Kidney epithelial cell (primary cell): ENCODE measurements at regions not wholly inside any gene's neighbourhood (a gene's known extent, or its start where the extent isn't known, plus 50 kb on each side); places are given as distances from the start of the nearest gene placed in this dataset.
"Not testable (repeated sequence)": the region's sequence is repeated elsewhere in the genome, so short reads cannot be mapped to it uniquely, and the experiment has no call there.

Experiments used
- DNase-seq: peaks from one replicate; pipeline ENCODE4 v3.0.0-alpha.2; 2010; ENCODE audit warnings: low read depth
- H3K27me3 ChIP-seq: 2 replicates; pipeline ENCODE4 v1.6.0; 2011; ENCODE audit warnings: low read length; ENCODE audit not compliant: control insufficient read depth, insufficient read depth
- H3K36me3 ChIP-seq: 2 replicates; pipeline ENCODE4 v1.5.1; 2011; ENCODE audit warnings: low read length; ENCODE audit not compliant: control insufficient read depth, insufficient read depth
- H3K4me3 ChIP-seq: 2 replicates; pipeline ENCODE4 v1.5.1; 2011; ENCODE audit warnings: low read depth, mild to moderate bottlenecking, control low read depth, low read length
- CTCF ChIP-seq: IDR thresholded peaks from 2 replicates; pipeline ENCODE4 v1.5.1; 2011; ENCODE audit warnings: mild to moderate bottlenecking, moderate library complexity, low read length, control low read depth, inconsistent platforms; ENCODE audit not compliant: insufficient read depth, poor library complexity, severe bottlenecking

GRCh38 chr16:35214840-35215239, 1755.4 kb downstream of the TP53TG3F start:
- TF ChIP-seq CTCF = no peak
- no peak for DNase-seq
- Histone ChIP-seq H3K36me3 (no peaks in the 10 kb centered on the region), H3K27me3 (no peaks in the 10 kb centered on the region), H3K4me3 (no peak overlapping the region)

- Histone ChIP-seq H3K4me3 (no peak overlapping the region), H3K27me3 (no peaks in the 10 kb centered on the region), H3K36me3 (no peaks in the 10 kb centered on the region)
- TF ChIP-seq CTCF = no peak
- no peak for DNase-seq
Measured at GRCh38 chr16:35215287-35215686, 1755.9 kb downstream of the TP53TG3F start.

- H3K4me3 ChIP-seq, DNase-seq, H3K27me3 ChIP-seq, H3K36me3 ChIP-seq: not testable (repeated sequence)
Measured at GRCh38 chr16:35216261-35216660, 1756.8 kb downstream of the TP53TG3F start.

- no peak overlapping the region for H3K4me3 ChIP-seq
- no peak for TF ChIP-seq CTCF
- no peaks in the 10 kb centered on the region for H3K27me3 ChIP-seq
- no peak for DNase-seq
- no peaks in the 10 kb centered on the region for H3K36me3 ChIP-seq
Measured at GRCh38 chr16:35221482-35222185, 1762.2 kb downstream of the TP53TG3F start.

- Histone ChIP-seq H3K27me3 (no peaks in the 10 kb centered on the region), H3K4me3 (no peak overlapping the region), H3K36me3 (no peaks in the 10 kb centered on the region)
- DNase-seq = no peak
- TF ChIP-seq CTCF = no peak
Measured at GRCh38 chr16:35234679-35235078, 1775.3 kb downstream of the TP53TG3F start.

GRCh38 chr16:35239561-35239960, 1780.1 kb downstream of the TP53TG3F start:
- H3K36me3 ChIP-seq = no peaks in the 10 kb centered on the region
- no peak for DNase-seq
- no peak for TF ChIP-seq CTCF
- no peaks in the 10 kb centered on the region for H3K27me3 ChIP-seq
- H3K4me3 ChIP-seq = no peak overlapping the region
